Body of pancreas (tissue), 4 donors: ENCODE measurements at regions not wholly inside any gene's neighbourhood (a gene's known extent, or its start where the extent isn't known, plus 50 kb on each side); places are given as distances from the start of the nearest gene placed in this dataset.

ENCODE experiments used
- ATAC-seq: fragments of 150-250 bp; one replicate; pipeline ENCODE4 v1.9.1; 2016
- DNase-seq, 4 donors: peaks; one replicate each; pipeline ENCODE4 v3.0.0-alpha.2; 2019
- H3K27ac ChIP-seq, 4 donors: fragments of 200-600 bp; sonication (generic); 1 replicate in 3 of 4; 2 replicates in 1 of 4; pipeline versions ENCODE4 v1.5.1 to v1.6.1; 2016 to 2019; ENCODE audit warnings: mild to moderate bottlenecking in 1 of 4, mixed read lengths in 1 of 4, moderate library complexity in 1 of 4
- H3K27me3 ChIP-seq, 2 donors: fragments of 200-600 bp; sonication (generic); one replicate each; pipeline ENCODE4 v1.6.0; 2016; ENCODE audit warnings: mild to moderate bottlenecking in 1 of 2
- H3K36me3 ChIP-seq, 2 donors: fragments of 200-600 bp; sonication (generic); replicated peaks in 1 of 2; 2 replicates each; pipeline ENCODE4 v1.5.1; 2016; ENCODE audit warnings: low read depth in 2 of 2; ENCODE audit not compliant: insufficient read depth in 1 of 2
- H3K4me1 ChIP-seq: fragments of 200-600 bp; sonication (generic); one replicate; pipeline ENCODE4 v1.6.0; 2016
- H3K4me3 ChIP-seq, 2 donors: fragments of 200-600 bp; sonication (generic); 1 replicate in 1 of 2; 2 replicates in 1 of 2; pipeline ENCODE4 v1.5.1; 2016 to 2019
- H3K9me3 ChIP-seq, 3 donors: fragments of 200-600 bp; sonication (generic); 1 replicate in 2 of 3; 2 replicates in 1 of 3; pipeline ENCODE4 v1.5.1; 2016
- CTCF ChIP-seq, 7 experiments: fragments of 450-650 bp in 4 of 7; fragments of 200-600 bp in 3 of 7; sonication (generic) in 3 of 7; IDR thresholded peaks; one replicate each; pipeline ENCODE4 v1.5.1; 2016 to 2019; ENCODE audit warnings: antibody characterized with exemption in 7 of 7
- POLR2A ChIP-seq, 3 donors: fragments of 450-650 bp; IDR thresholded peaks; one replicate each; pipeline ENCODE4 v1.6.1; 2016; ENCODE audit warnings: antibody characterized with exemption in 3 of 3, mild to moderate bottlenecking in 2 of 3
- WGBS, 2 donors: methylation state at CpG; one replicate each; pipeline ENCODE4 v1.1.5; 2017; 5-methylcytosine and 5-hydroxymethylcytosine counted together
- intact Hi-C: fragments of 100-400 bp; cut with DNase I; formaldehyde crosslinking; loops from one replicate; pipeline ENCODE4 v1.15.1; 2023

- TF ChIP-seq CTCF (IDR thresholded peaks at IDR 0.05) (no peak), POLR2A (IDR thresholded peaks at IDR 0.05) (no peak)
- no peak overlapping the region for H3K4me3 ChIP-seq
- no peaks in the 10 kb centered on the region for H3K27me3 ChIP-seq
- no peak for DNase-seq
- no peaks in the 10 kb centered on the region for H3K9me3 ChIP-seq
- H3K4me1 ChIP-seq, result no peaks in the 10 kb centered on the region
- intact Hi-C loops, result no loop called here
- no peaks in the 10 kb centered on the region for H3K36me3 ChIP-seq
- H3K27ac ChIP-seq, result no peak overlapping the region
- no peak for ATAC-seq
Measured at GRCh38 chr1:195867638-195868037, 740.6 kb downstream of the KCNT2 start.

GRCh38 chr1:195866781-195867222 lies 741.4 kb downstream of the KCNT2 start:
- ATAC-seq, result no peak
- intact Hi-C loops, result no loop called here
- no peak overlapping the region for H3K4me3 ChIP-seq
- no peaks in the 10 kb centered on the region for H3K4me1 ChIP-seq
- TF ChIP-seq CTCF (IDR thresholded peaks at IDR 0.05) (no peak), POLR2A (IDR thresholded peaks at IDR 0.05) (no peak)
- H3K27ac ChIP-seq, result no peak overlapping the region
- WGBS, 2 donors, result 46 to 55% methylated on average over 1 of the region's 1 CpG
- no peak for DNase-seq
- no peaks in the 10 kb centered on the region for H3K27me3 ChIP-seq
- H3K9me3 ChIP-seq, result no peaks in the 10 kb centered on the region
- H3K36me3 ChIP-seq, result no peaks in the 10 kb centered on the region

- Histone ChIP-seq H3K27me3 (no peaks in the 10 kb centered on the region), H3K9me3 (no peaks in the 10 kb centered on the region), H3K27ac (no peak overlapping the region), H3K4me1 (no peaks in the 10 kb centered on the region), H3K4me3 (no peak overlapping the region), H3K36me3 (no peaks in the 10 kb centered on the region)
- intact Hi-C loops, result no loop called here
- 55 to 69% methylated on average over 6 of the region's 6 CpGs for WGBS, 2 donors
- no peak for DNase-seq
- ATAC-seq, result no peak
- no peak for TF ChIP-seq CTCF (IDR thresholded peaks at IDR 0.05)
- no peak for TF ChIP-seq POLR2A (IDR thresholded peaks at IDR 0.05)
Measured at GRCh38 chr1:195866091-195866780, 742.0 kb downstream of the KCNT2 start.

- no peaks in the 10 kb centered on the region for H3K36me3 ChIP-seq
- no peaks in the 10 kb centered on the region for H3K4me1 ChIP-seq
- TF ChIP-seq CTCF (IDR thresholded peaks at IDR 0.05) (no peak), POLR2A (IDR thresholded peaks at IDR 0.05) (no peak)
- H3K4me3 ChIP-seq, result no peak overlapping the region
- no peak for DNase-seq
- no peak overlapping the region for H3K27ac ChIP-seq
- no peaks in the 10 kb centered on the region for H3K9me3 ChIP-seq
- 66 to 67% methylated on average over 2 of the region's 2 CpGs for WGBS, 2 donors
- intact Hi-C loops, result no loop called here
- H3K27me3 ChIP-seq, result no peaks in the 10 kb centered on the region
- no peak for ATAC-seq
Measured at GRCh38 chr1:195851804-195852203, 756.4 kb downstream of the KCNT2 start.

- Histone ChIP-seq H3K27me3 (no peaks in the 10 kb centered on the region), H3K27ac (no peak overlapping the region), H3K9me3 (no peaks in the 10 kb centered on the region), H3K4me3 (no peak overlapping the region), H3K36me3 (no peaks in the 10 kb centered on the region), H3K4me1 (no peaks in the 10 kb centered on the region)
- intact Hi-C loops, result no loop called here
- WGBS, 2 donors, result 37 to 47% methylated on average over 5 of the region's 5 CpGs
- TF ChIP-seq POLR2A (IDR thresholded peaks at IDR 0.05) (no peak), CTCF (IDR thresholded peaks at IDR 0.05) (no peak)
- ATAC-seq, result no peak
- no peak for DNase-seq
Measured at GRCh38 chr1:195851016-195851601, 757.1 kb downstream of the KCNT2 start.
